Esophagus squamous epithelium (tissue), 4 donors: ENCODE measurements at regions not wholly inside any gene's neighbourhood (a gene's known extent, or its start where the extent isn't known, plus 50 kb on each side); places are given as distances from the start of the nearest gene placed in this dataset.

Experiments
- CTCF ChIP-seq, 6 experiments: fragments of 450-650 bp in 4 of 6; fragments of 200-600 bp in 2 of 6; sonication (generic) in 2 of 6; IDR thresholded peaks; one replicate each; pipeline ENCODE4 v1.5.1; 2016 to 2019; ENCODE audit warnings: antibody characterized with exemption in 6 of 6, mild to moderate bottlenecking in 4 of 6, moderate library complexity in 4 of 6
- POLR2A ChIP-seq, 4 donors: fragments of 450-650 bp; IDR thresholded peaks; one replicate each; pipeline ENCODE4 v1.6.1; 2017; ENCODE audit warnings: antibody characterized with exemption in 4 of 4, mild to moderate bottlenecking in 4 of 4, moderate library complexity in 3 of 4

- TF ChIP-seq CTCF (IDR thresholded peaks at IDR 0.05): no peak
- TF ChIP-seq POLR2A (IDR thresholded peaks at IDR 0.05): no peak
Measured at GRCh38 chr16:65355706-65356105, 233.8 kb upstream of the CDH11 start.
